ENCODE measurements at regions not wholly inside any gene's neighbourhood (a gene's known extent, or its start where the extent isn't known, plus 50 kb on each side); places are given as distances from the start of the nearest gene placed in this dataset.
"Not testable (repeated sequence)": the region's sequence is repeated elsewhere in the genome, so short reads cannot be mapped to it uniquely, and the experiment has no call there.

DNA sequence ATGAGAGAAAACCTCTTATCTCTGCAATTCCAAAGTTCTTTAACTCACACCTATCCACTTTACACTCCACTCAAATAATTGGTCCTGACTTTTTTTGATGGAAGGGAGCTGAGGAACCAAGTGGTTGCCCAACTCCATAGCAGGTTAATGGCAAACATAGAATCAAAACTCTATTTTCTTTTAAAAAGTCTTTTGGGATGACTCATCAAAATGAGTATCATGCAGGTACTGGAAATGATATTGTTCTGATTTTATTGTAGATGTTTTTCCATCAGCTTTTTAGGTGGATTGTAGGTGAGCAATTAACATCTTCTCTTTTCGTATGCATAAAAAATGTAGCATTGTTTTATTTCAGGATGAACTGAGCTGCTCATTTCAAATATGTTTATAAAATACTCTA is 239.5 kb downstream of the SATB1 start:
- no peak overlapping the region for H3K4me3 ChIP-seq (ENCODE audit: low read depth, low read length)
- TF ChIP-seq, protein P1, sequence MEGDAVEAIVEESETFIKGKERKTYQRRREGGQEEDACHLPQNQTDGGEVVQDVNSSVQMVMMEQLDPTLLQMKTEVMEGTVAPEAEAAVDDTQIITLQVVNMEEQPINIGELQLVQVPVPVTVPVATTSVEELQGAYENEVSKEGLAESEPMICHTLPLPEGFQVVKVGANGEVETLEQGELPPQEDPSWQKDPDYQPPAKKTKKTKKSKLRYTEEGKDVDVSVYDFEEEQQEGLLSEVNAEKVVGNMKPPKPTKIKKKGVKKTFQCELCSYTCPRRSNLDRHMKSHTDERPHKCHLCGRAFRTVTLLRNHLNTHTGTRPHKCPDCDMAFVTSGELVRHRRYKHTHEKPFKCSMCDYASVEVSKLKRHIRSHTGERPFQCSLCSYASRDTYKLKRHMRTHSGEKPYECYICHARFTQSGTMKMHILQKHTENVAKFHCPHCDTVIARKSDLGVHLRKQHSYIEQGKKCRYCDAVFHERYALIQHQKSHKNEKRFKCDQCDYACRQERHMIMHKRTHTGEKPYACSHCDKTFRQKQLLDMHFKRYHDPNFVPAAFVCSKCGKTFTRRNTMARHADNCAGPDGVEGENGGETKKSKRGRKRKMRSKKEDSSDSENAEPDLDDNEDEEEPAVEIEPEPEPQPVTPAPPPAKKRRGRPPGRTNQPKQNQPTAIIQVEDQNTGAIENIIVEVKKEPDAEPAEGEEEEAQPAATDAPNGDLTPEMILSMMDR (IDR thresholded peaks at IDR 0.05; ENCODE audit: insufficient read depth, low read depth, low read length, missing control alignments) = no peak
- DNase-seq (ENCODE audit: low read depth) = no peak

DNA sequence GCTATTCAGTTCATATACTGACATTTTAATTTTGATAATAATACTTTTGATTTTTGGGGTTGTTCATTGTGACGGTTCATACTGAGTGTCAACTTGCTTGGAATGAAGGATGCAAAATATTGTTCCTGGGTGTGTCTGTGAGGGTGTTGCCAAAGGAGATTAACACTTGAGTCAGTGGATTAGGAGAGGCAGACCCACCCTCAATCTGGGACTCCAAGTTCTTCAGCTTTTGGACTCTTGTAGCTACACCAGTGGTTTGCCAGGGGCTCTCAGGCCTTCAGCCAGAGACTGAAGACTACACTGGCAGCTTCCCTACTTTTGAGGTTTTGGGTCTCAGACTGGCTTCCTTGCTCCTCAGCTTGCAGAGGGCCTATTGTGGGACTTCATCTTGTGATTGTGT is 242.2 kb downstream of the SATB1 start:
- not testable (repeated sequence) for DNase-seq (ENCODE audit: low read depth); H3K4me3 ChIP-seq (ENCODE audit: low read depth, low read length)

DNA sequence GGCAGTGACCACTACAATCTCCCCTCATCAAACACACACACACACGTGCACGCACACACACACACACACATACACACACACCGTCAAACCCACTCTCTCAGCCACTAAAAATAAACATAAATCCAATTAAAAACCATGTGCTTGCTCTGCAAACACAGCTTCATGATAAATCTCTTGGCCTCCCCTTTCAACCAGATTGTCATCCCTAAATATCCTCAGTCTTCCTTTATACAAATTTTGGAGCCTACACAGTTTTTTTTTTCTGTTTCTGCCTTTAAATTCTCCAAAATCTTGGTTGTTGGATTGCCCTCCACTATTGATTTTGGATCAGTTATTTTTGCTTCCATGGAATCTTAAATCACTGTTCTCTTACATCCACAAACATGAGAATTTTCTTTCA is 245.6 kb downstream of the SATB1 start:
- TF ChIP-seq, protein P1 (IDR thresholded peaks at IDR 0.05; ENCODE audit: insufficient read depth, low read depth, low read length, missing control alignments) = no peak
- no peak overlapping the region for H3K4me3 ChIP-seq (ENCODE audit: low read depth, low read length)
- DNase-seq (ENCODE audit: low read depth) = no peak

DNA sequence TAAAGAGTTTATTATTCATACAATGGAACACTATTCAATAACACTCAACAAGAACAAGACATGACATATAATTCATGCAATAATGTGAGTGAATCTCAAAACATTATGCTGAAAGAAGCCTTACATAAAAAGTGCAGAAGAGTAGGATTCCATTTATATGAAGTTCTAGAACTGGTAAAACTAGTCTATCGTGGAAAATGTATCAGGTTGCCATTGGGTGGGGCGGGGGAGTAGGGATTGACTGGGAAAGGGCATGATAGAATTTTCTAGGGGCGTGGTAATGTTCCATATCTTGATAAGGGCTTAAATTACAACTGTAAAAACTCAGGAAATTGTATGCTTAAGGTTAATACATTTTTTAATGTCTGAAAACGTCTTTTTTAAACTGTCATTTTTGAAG is 247.9 kb downstream of the SATB1 start:
- no peak for DNase-seq (ENCODE audit: low read depth)
- TF ChIP-seq, protein P1 (IDR thresholded peaks at IDR 0.05; ENCODE audit: insufficient read depth, low read depth, low read length, missing control alignments) = no peak
- H3K4me3 ChIP-seq (ENCODE audit: low read depth, low read length) = no peak overlapping the region

DNA sequence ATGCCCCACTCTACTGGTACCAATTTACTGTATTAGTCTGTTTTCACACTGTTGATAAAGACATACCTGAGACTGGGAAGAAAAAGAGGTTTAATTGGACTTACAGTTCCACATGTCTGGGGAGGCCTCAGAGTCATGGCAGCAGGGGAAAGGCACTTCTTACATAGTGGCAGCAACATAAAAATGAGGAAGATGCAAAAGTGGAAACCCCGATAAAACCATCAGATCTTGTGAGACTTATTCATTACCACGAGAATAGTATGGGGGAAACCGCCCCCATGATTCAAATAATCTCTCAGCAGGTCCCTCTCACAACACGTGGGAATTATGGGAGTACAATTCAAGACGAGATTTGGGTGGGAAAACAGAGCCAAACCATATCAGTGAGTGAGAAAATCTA is 251.2 kb downstream of the SATB1 start:
- not testable (repeated sequence) for DNase-seq (ENCODE audit: low read depth); H3K4me3 ChIP-seq (ENCODE audit: low read depth, low read length)

DNA sequence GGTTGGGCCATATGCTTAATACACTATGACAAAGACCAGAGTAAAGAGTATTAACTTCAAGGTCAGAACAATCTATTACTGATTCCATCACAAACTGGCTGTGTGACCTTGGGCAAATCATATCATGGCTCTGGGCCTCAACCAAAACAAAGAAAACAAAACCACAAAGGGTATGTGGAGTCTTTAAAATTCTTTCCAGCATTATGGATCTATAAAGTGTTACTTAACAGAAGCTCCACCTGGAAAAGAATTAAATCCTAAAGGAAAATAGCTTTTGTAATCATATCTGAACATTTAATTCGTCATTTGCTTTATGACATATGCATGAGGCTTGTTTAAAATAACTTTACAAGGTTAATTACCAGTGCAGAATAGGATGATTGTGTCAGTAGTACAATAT is 265.5 kb downstream of the SATB1 start:
- DNase-seq (ENCODE audit: low read depth) = no peak
- TF ChIP-seq, protein P1 (IDR thresholded peaks at IDR 0.05; ENCODE audit: insufficient read depth, low read depth, low read length, missing control alignments) = no peak
- no peak overlapping the region for H3K4me3 ChIP-seq (ENCODE audit: low read depth, low read length)

DNA sequence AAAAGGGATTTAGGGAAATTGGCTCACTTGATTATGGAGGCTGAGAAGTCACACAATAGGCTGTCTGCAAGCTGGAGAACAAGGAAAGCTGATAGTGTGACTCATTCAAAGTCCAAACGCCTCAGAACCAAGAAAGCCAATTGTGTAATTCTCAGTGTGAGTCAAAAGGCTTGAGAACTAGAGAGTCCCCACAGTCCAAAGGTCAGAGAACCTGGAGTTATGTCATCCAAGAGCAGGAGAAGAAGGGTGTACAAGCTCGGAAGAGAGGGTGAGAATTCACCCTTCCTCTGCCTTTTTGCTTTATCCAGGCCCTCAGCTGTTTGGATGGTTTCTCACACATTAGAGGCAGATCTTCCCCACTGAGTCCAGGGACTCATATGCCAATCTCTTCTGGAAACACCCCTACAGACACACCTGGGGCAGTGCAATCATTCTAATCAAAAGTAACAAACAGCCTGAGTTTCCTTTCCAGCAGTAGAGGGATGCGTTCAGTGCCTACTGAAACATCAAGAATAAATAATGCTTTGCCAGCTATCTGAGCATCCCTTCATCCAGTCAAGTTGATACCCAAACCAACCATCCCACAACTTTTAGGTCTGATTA is 271.5 kb downstream of the SATB1 start:
- no peak for DNase-seq (ENCODE audit: low read depth)
- TF ChIP-seq, protein P1 (IDR thresholded peaks at IDR 0.05; ENCODE audit: insufficient read depth, low read depth, low read length, missing control alignments) = no peak
- no peak overlapping the region for H3K4me3 ChIP-seq (ENCODE audit: low read depth, low read length)

DNA sequence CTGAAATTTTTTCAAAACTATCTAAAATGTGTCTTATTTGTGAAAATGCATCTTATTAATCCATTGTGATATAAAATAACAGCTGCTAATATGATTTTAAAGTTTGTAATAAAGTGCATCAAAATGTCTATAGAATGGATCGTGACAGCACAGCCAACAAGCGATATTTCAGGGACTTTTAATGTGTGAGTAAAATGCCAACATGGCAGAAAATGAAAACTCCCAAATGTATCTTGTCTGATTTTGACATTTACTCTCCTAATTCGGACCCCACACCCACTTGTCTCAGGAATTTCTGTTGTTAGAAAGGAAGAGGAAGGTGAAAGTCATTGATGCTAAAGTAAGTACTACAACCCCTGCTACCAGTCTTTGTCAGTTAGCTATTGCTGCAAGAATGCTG is 273.9 kb downstream of the SATB1 start:
- TF ChIP-seq, protein P1 (IDR thresholded peaks at IDR 0.05; ENCODE audit: insufficient read depth, low read depth, low read length, missing control alignments) = no peak
- no peak for DNase-seq (ENCODE audit: low read depth)
- no peak overlapping the region for H3K4me3 ChIP-seq (ENCODE audit: low read depth, low read length)

Data from GM12865 (cell line).